ENCODE measurements at regions not wholly inside any gene's neighbourhood (a gene's known extent, or its start where the extent isn't known, plus 50 kb on each side); places are given as distances from the start of the nearest gene placed in this dataset.
"Not testable (repeated sequence)": the region's sequence is repeated elsewhere in the genome, so short reads cannot be mapped to it uniquely, and the experiment has no call there.

DNA sequence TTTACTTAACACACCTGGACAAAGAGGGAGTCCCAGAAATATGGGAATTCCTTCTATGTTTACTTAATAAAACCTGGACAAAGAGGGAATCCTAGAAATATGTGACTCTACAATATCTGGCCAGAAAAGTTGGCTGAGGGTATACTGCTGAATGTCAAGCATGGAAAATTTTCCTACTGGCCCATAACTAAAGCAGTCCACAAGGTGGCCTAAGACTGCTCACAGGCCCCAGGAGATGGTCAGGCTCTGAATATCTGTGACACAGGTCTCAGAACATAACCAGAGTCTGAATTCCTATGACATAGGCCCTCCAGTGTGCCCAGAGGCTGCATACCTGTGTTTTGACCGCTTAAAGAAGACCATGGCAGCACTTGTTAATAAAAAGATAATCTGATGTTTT, 578.2 kb upstream of the NRSN1 start:
- no peak for DNase-seq (ENCODE audit: low spot score)
- TF ChIP-seq, protein P1, sequence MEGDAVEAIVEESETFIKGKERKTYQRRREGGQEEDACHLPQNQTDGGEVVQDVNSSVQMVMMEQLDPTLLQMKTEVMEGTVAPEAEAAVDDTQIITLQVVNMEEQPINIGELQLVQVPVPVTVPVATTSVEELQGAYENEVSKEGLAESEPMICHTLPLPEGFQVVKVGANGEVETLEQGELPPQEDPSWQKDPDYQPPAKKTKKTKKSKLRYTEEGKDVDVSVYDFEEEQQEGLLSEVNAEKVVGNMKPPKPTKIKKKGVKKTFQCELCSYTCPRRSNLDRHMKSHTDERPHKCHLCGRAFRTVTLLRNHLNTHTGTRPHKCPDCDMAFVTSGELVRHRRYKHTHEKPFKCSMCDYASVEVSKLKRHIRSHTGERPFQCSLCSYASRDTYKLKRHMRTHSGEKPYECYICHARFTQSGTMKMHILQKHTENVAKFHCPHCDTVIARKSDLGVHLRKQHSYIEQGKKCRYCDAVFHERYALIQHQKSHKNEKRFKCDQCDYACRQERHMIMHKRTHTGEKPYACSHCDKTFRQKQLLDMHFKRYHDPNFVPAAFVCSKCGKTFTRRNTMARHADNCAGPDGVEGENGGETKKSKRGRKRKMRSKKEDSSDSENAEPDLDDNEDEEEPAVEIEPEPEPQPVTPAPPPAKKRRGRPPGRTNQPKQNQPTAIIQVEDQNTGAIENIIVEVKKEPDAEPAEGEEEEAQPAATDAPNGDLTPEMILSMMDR (IDR thresholded peaks at IDR 0.05; ENCODE audit: extremely low read depth, missing control alignments): no peak

DNA sequence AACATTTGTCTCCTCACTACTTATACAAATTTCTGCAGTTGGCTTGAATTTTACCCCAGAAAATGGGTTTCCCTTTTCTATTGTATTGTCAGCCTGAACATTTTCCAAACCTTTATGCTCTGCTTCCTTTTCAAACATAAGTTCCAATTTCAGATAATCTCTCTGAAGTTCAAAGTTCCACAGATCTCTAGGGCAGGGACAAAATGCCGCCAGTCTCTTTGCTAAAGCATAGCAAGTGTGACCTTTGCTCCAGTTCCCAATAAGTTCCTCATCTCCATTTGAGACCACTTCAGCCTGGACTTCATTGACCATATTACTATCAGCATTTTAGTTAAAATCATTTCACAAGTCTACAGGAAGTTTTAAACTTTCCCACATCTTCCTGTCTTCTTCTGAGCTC, 571.1 kb upstream of the NRSN1 start:
- DNase-seq (ENCODE audit: low spot score): not testable (repeated sequence)

DNA sequence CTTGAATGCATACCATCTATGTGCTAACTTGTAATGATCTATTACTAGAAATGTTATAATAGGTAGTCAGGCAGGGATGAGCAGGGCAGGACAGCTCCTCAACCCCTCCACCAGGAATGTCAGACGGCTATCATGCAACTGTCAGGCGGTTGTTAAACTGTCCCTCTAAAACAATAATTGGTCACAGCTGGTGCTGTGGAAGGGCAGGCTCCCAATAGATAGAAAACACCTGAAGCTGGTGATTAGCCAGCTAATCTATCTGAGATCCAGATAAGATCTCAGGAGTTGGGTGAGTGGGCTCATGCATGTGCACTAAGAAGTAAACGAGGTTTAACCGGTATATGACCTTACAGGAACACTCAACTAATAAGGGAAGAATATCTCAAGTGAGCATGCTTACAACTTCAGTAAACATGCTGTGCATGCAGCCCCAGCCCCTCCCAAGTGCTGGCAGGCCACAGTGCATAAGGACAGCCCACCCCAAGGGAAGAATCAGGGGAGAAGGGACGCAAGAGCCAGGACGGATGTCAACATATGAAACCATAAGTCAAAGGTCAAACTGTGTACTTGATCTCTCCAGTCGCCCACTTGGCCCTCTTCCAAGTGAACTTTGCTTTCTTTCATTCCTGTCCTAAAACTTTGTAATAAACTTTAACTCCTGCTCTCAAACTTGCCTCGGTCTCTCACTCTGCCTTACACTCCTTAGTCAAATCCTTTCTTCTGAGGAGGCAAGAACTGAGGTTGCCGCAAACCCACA, 566.2 kb upstream of the NRSN1 start:
- DNase-seq (ENCODE audit: low spot score): no peak
- TF ChIP-seq, protein P1 (IDR thresholded peaks at IDR 0.05; ENCODE audit: extremely low read depth, missing control alignments): no peak

DNA sequence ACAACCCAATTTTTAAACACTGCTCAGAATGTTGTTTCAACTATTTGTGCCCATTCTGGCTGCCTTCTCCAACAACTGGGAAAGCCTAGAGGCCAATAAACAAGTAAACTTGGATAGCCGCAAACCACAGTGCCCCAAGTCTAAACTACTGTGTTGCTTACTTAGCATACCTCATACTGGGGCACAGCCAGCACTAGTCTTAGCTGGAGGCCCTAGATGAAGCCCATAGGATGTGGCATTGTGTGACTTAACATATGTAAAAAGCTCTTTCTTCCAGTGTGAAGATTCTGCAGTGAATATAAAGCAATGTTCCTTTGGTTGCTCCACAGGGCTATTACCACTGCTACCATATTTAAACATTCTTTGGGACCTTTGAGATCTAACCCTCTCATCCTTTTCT, 564.3 kb upstream of the NRSN1 start:
- DNase-seq (ENCODE audit: low spot score): no peak
- TF ChIP-seq, protein P1 (IDR thresholded peaks at IDR 0.05; ENCODE audit: extremely low read depth, missing control alignments): no peak

DNA sequence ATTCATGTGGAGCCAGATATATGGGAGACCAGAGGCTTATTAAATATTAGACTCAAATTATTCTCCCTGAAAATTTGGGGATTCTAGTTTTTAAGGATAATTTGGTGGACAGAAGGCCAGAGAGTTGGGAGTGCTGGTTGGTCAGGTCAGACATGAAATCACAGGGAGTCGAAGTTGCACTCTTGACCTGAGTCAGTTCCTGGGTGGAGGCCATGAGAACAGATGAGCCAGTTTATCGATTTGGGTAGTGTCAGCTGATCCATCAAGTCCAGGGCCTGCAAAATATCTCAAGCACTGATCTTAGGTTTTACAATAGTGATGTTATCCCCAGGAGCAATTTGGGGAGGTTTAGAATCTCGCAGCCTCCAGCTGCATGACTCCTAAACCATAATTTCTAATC, 563.5 kb upstream of the NRSN1 start:
- DNase-seq (ENCODE audit: low spot score): no peak
- TF ChIP-seq, protein P1 (IDR thresholded peaks at IDR 0.05; ENCODE audit: extremely low read depth, missing control alignments): no peak

DNA sequence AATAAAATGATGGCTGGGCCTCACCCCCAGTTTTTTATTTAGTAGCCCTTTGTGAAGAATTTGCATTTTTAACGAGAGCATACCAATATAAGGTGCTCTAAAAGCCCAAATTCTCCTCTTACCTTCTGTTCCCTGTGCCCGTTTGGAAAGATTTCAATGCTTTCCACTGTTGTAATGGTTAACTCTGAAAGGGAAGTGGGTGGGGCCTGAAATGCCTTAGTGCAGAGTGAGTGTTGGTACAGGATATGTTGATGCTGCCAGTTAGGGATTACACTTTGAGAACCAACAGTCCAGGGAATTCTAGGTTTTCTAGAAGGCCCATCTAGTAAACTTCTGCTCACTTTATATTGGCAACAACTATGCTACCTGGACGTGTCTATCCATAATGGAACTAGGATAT, 562.7 kb upstream of the NRSN1 start:
- no peak for DNase-seq (ENCODE audit: low spot score)
- TF ChIP-seq, protein P1 (IDR thresholded peaks at IDR 0.05; ENCODE audit: extremely low read depth, missing control alignments): no peak

DNA sequence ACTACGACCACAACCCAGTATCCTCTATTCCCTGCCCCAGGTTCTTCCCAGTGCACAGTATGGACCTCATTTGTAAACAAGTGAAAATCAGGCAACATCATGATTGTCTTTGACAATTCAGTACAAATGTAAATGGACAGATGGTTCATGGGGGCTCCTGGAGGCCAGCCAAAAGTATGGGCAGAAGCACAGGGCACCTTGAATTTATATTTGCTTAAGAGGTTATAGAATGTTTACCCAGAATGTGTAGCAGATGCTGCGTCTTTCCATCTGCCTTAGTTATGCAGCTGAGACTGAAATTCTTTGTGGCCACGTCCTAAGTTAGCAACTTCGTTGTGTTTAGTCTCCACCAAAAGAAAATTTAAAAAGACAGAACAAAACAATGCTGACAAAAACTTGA, 559.6 kb upstream of the NRSN1 start:
- TF ChIP-seq, protein P1 (IDR thresholded peaks at IDR 0.05; ENCODE audit: extremely low read depth, missing control alignments): no peak

DNA sequence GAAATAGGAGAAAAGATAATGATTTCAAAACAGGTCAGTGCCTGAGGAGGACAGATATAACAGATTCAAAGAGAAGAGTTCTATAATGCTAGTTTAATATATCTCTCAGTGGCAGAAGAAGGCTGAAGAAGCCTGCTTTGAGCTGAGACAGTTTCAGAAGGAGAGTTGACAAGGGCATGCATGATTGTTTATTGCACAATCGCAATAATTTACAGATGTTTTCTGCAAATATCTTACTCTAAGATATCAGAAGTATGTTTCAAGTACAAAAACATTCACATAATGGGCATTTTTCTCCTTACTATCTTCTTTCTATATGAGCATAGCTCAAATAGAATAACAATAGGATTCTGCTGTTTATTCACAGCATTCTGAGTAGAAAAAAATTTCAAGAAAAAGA, 557.7 kb upstream of the NRSN1 start:
- DNase-seq (ENCODE audit: low spot score): no peak
- TF ChIP-seq, protein P1 (IDR thresholded peaks at IDR 0.05; ENCODE audit: extremely low read depth, missing control alignments): no peak

More for the DNA sequence above, 559.6 kb upstream of the NRSN1 start:
- DNase-seq (ENCODE audit: low spot score): no peak
